Endothelial cell (in vitro differentiated cells): ENCODE measurements at regions not wholly inside any gene's neighbourhood (a gene's known extent, or its start where the extent isn't known, plus 50 kb on each side); places are given as distances from the start of the nearest gene placed in this dataset.
"Not testable (repeated sequence)": the region's sequence is repeated elsewhere in the genome, so short reads cannot be mapped to it uniquely, and the experiment has no call there.

ENCODE experiments used
- DNase-seq: peaks from one replicate; pipeline ENCODE4 v3.0.0; 2021; ENCODE audit warnings: low spot score
- H3K27ac Mint-ChIP-seq: one replicate; pipeline ENCODE4 v1.8.0; 2021; ENCODE audit warnings: mixed read lengths, inconsistent platforms; ENCODE audit not compliant: unreplicated experiment
- H3K27me3 Mint-ChIP-seq: one replicate; pipeline ENCODE4 v1.8.0; 2021; ENCODE audit warnings: mild to moderate bottlenecking, moderate library complexity, mixed read lengths, inconsistent platforms; ENCODE audit not compliant: unreplicated experiment
- H3K36me3 Mint-ChIP-seq: one replicate; pipeline ENCODE4 v1.8.0; 2021; ENCODE audit warnings: mild to moderate bottlenecking, low read depth, mixed read lengths, inconsistent platforms; ENCODE audit not compliant: unreplicated experiment
- H3K4me1 Mint-ChIP-seq: one replicate; pipeline ENCODE4 v1.8.0; 2021; ENCODE audit warnings: mild to moderate bottlenecking, mixed read lengths, inconsistent platforms; ENCODE audit not compliant: unreplicated experiment
- H3K4me3 Mint-ChIP-seq: one replicate; pipeline ENCODE4 v1.8.0; 2021; ENCODE audit warnings: mild to moderate bottlenecking, mixed read lengths, inconsistent platforms; ENCODE audit not compliant: unreplicated experiment
- H3K9me3 Mint-ChIP-seq: one replicate; pipeline ENCODE4 v1.8.0; 2021; ENCODE audit warnings: mixed read lengths, inconsistent platforms; ENCODE audit not compliant: unreplicated experiment
- TF ChIP-seq, protein P1 (sequence below): fragments of 200-600 bp; sonication (generic); IDR thresholded peaks from one replicate; pipeline ENCODE4 v1.5.0; 2021; ENCODE audit warnings: antibody characterized with exemption; ENCODE audit not compliant: unreplicated experiment

DNA sequence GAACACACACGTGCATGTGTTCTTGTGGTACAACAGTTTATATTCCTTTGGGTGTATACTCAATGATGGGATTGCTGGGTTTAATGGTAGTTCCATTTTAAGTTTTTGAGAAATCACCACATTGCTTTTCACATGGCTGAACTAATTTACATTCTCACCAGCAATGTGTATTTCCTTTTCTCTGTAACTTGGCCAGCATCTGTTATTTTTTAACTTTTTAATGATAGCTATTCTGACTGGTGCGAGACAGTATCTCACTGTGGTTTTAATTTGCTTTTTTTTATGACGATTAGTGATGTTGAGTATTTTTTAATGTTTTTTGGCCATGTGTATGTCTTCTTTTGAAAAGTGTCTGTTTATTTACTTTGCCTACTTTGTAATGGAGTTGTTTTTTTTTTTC lies 256.6 kb downstream of the ZWINT start:
- H3K27me3 Mint-ChIP-seq: no peaks in the 10 kb centered on the region
- H3K4me3 Mint-ChIP-seq: no peak overlapping the region
- H3K4me1 Mint-ChIP-seq: no peaks in the 10 kb centered on the region
- H3K36me3 Mint-ChIP-seq: no peaks in the 10 kb centered on the region
- no peak overlapping the region for H3K27ac Mint-ChIP-seq
- TF ChIP-seq, protein P1, sequence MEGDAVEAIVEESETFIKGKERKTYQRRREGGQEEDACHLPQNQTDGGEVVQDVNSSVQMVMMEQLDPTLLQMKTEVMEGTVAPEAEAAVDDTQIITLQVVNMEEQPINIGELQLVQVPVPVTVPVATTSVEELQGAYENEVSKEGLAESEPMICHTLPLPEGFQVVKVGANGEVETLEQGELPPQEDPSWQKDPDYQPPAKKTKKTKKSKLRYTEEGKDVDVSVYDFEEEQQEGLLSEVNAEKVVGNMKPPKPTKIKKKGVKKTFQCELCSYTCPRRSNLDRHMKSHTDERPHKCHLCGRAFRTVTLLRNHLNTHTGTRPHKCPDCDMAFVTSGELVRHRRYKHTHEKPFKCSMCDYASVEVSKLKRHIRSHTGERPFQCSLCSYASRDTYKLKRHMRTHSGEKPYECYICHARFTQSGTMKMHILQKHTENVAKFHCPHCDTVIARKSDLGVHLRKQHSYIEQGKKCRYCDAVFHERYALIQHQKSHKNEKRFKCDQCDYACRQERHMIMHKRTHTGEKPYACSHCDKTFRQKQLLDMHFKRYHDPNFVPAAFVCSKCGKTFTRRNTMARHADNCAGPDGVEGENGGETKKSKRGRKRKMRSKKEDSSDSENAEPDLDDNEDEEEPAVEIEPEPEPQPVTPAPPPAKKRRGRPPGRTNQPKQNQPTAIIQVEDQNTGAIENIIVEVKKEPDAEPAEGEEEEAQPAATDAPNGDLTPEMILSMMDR: no peak
- no peak for DNase-seq
- H3K9me3 Mint-ChIP-seq: no peaks in the 10 kb centered on the region

- H3K36me3 Mint-ChIP-seq: no peaks in the 10 kb centered on the region
- H3K9me3 Mint-ChIP-seq: no peaks in the 10 kb centered on the region
- DNase-seq: no peak
- H3K27ac Mint-ChIP-seq: no peak overlapping the region
- no peaks in the 10 kb centered on the region for H3K27me3 Mint-ChIP-seq
- H3K4me1 Mint-ChIP-seq: no peaks in the 10 kb centered on the region
- TF ChIP-seq, protein P1: no peak
- H3K4me3 Mint-ChIP-seq: no peak overlapping the region
Observed at GRCh38 chr10:56096226-56096517, 264.9 kb downstream of the ZWINT start.

GRCh38 chr10:56095506-56096225 lies 265.4 kb downstream of the ZWINT start:
- no peaks in the 10 kb centered on the region for H3K27me3 Mint-ChIP-seq
- no peaks in the 10 kb centered on the region for H3K36me3 Mint-ChIP-seq
- peaks cover under 1% of the 10 kb centered on the region for H3K9me3 Mint-ChIP-seq
- no peaks in the 10 kb centered on the region for H3K4me1 Mint-ChIP-seq
- DNase-seq: no peak
- TF ChIP-seq, protein P1: no peak
- H3K27ac Mint-ChIP-seq: no peak overlapping the region
- no peak overlapping the region for H3K4me3 Mint-ChIP-seq

- not testable (repeated sequence) for H3K4me1 Mint-ChIP-seq, DNase-seq, H3K27ac Mint-ChIP-seq, H3K9me3 Mint-ChIP-seq, H3K4me3 Mint-ChIP-seq, H3K36me3 Mint-ChIP-seq, H3K27me3 Mint-ChIP-seq
Observed at GRCh38 chr10:56093645-56094044, 267.4 kb downstream of the ZWINT start.

GRCh38 chr10:56091872-56092271 lies 269.2 kb downstream of the ZWINT start:
- Mint-ChIP-seq H3K36me3 (no peaks in the 10 kb centered on the region), H3K27me3 (no peaks in the 10 kb centered on the region), H3K4me3 (no peak overlapping the region), H3K4me1 (no peaks in the 10 kb centered on the region), H3K27ac (no peak overlapping the region), H3K9me3 (peaks cover 4% of the 10 kb centered on the region)
- TF ChIP-seq, protein P1: no peak
- DNase-seq: no peak
